HG02970 (cell line): ENCODE measurements at regions not wholly inside any gene's neighbourhood (a gene's known extent, or its start where the extent isn't known, plus 50 kb on each side); places are given as distances from the start of the nearest gene placed in this dataset.

Source experiments
- ATAC-seq: cut with Tn5 transposase; IDR thresholded peaks from one replicate; pipeline ENCODE4 v1.9.1; 2021; ENCODE audit warnings: mild to moderate bottlenecking, moderate library complexity, moderate number of reproducible peaks; ENCODE audit not compliant: unreplicated experiment, low FRiP score

DNA sequence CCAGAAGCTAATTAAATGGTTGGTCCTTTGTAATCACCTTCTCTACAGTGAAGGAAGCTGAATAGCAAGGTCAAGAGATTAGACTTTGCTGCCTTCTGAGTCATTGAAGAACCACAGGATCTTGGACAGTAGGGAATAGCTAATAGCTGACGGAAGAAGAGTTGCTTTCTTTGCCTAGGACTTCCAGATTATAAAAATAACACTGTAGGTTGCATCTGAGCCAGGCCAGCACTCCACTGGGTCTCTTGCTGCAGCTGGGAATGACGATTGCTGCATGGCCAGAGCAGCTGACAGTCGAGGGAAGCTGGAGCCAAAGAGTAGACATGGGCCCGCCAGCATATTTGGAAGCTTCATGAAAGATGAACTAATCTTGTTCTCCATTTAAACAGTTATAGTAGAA lies 81.5 kb upstream of the KCNMB2 start:
- ATAC-seq: no peak

DNA sequence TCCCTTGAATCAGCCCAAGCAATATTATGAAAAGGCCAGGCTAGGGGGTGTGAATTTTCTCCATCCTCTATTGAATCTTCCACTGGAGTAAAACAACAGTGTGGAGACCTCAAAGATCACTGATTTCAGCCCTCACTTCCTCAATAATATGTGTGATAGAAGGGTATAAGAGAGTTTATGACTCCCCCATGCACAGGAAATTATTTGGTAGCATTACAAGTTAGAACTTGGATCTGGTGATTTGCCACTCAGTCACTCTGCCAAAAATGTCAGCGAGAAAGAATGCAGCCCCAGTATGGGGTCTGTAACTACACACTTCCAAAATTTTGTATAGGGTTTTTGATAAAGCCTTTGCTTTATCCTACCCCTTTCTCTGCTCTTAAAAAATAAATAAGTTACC lies 81.0 kb upstream of the KCNMB2 start:
- ATAC-seq: no peak

- no peak for ATAC-seq
Observed at GRCh38 chr3:178455946-178456345, 80.3 kb upstream of the KCNMB2 start.

- ATAC-seq: no peak
Observed at GRCh38 chr3:178456621-178457285, 79.5 kb upstream of the KCNMB2 start.

- ATAC-seq: no peak
Observed at GRCh38 chr3:178457511-178457910, 78.7 kb upstream of the KCNMB2 start.

DNA sequence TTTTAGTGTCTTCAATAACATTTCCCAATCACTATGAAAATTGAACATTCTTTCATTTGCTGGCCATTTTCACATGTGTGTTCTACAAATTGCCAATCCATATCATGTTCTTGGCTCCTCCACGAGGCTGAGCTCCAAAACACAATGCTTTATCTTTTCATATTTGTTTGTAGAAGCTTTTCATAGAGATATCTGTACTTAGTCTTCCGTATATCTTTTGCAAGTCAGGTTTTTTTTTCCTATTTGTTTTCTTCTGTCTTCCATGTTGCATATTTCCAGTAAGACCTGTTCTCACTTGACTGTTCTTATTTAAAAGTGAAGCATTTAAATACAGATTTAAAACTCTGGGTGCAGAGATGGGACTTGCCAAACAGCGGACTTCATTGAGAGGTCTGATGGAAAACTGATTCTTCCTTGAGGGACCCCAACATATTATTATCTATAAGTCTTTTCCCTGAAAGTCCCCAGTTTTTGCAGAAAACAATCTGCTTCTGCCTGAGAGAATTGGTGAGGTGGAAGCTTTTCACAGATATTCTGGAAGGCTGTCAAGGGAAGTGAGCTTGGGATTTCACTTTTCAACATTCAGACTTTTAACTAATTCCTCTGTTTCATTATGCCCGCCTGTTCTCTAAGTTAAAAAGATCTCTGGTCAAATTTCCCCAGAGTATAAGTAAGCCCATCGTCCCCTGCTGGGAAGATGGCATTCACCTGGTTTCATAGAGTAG lies 77.8 kb upstream of the KCNMB2 start:
- ATAC-seq: no peak

DNA sequence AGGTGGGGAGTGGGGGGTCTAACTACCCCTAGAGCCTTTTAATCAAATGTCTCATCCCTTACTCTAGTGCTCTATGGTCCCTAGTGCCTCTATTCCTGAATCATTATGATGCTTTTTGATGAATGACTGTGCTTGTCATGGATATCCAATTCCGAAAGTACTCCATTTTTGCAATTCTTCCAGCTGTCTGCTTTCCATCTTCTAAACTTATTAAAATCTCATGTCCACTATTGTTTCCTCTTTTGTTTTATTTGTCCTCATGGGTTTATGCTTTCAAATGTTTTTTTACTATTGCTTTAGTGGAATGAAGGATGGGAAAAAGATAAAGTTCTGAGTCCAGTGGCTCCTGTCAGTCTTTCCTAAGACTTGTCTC lies 77.2 kb upstream of the KCNMB2 start:
- no peak for ATAC-seq

GRCh38 chr3:178465260-178466180 lies 70.7 kb upstream of the KCNMB2 start:
- ATAC-seq: no peak

DNA sequence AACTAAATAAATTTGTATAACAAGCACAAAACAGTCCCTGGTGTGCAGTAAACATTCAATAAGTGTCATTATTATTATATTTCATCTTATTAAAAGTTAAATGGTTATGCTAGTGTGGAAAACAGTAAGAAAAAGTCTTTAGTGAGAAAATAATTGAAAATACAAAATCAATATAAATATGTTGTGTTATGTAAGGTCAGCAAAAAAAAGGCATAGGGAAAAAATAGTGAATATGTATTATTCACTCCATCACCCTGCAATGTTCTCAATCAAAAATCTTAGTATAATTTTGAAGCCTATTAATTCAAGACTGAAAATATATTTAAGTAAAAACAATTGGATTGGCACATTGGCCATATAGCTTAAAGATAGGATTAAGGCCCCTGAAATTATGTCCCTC lies 63.3 kb upstream of the KCNMB2 start:
- ATAC-seq: no peak

- no peak for ATAC-seq
Observed at GRCh38 chr3:178474526-178474925, 61.7 kb upstream of the KCNMB2 start.

GRCh38 chr3:178475062-178475461 lies 61.2 kb upstream of the KCNMB2 start:
- no peak for ATAC-seq

GRCh38 chr3:178476886-178477285 lies 59.4 kb upstream of the KCNMB2 start:
- no peak for ATAC-seq

GRCh38 chr3:178479446-178479845 lies 56.8 kb upstream of the KCNMB2 start:
- ATAC-seq: no peak

DNA sequence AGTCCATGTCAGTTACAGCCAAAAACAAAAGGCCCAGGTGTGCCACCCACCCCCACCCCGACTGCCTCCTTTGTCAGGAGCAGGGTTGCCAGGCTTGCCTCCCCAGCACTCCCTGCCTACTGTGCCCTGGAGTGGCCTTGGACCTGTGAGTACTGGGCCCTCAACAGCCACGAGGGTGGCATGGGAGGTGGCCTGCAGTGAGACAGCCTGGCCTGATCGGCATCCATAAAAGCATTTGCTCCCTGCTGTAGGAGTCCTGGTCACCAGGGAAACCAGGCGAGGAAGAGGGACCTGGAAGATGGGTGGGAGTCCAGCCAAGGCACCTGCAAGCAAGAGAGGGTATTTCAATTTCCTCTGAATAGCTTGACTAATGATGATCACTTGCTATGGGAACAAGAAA lies 56.4 kb upstream of the KCNMB2 start:
- no peak for ATAC-seq

DNA sequence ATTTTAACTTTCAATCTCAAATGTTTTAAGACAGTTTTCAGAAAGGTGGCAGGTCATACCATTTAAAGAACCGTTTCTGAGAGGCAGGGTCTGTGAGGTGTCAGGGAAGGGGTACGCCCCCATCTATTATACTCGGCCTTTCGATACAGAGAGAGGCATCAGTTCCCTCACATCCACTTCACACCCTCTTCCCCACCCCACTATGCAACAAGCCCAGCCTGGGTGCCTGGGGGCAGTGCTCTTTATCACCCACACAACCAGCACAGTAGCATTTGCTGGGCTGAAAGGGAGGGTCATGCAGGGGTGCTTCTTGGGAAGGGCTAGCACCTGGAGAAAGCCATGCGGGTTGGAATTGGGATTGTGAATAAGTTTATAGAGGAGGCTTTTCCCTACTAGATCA lies 56.0 kb upstream of the KCNMB2 start:
- no peak for ATAC-seq

GRCh38 chr3:178480795-178481194 lies 55.4 kb upstream of the KCNMB2 start:
- peak; percentile 79 for ATAC-seq

DNA sequence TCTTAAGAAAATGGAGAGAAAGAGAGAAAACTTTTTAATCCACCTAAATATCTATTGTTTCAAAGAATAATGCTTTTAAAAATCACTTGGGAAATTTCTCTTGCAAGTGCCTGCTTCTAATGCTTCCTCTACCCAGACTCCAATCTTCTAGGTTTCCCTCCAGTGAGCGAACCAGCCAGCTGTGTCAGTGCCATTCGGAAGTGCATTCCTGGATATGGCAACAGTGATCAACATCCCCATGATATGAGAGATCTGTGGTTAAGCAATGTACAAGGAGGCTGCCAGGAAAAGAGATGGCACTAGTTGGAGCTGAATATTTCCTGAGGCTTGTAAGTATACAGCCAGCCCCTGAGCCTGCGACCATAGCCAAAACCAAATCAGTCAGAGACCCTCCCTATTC lies 53.3 kb upstream of the KCNMB2 start:
- ATAC-seq: no peak

DNA sequence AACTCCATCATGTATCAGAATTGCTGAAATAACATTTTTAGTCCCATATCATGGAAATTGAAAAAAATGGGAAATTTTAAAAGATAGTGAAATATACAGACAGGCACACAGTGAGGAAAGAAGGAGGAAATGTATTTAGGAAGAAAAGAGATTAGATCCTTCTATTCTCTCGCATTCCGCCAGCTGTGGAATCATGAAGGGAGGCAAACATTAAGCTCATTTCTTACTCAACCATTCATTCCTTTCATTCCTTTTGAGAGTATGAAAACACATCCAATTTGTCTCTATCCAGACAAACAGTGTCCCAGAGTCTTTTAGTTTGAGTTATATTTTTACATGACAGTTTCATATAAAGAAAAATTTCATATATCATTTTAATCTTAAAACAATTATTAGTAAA lies 52.5 kb upstream of the KCNMB2 start:
- ATAC-seq: no peak

DNA sequence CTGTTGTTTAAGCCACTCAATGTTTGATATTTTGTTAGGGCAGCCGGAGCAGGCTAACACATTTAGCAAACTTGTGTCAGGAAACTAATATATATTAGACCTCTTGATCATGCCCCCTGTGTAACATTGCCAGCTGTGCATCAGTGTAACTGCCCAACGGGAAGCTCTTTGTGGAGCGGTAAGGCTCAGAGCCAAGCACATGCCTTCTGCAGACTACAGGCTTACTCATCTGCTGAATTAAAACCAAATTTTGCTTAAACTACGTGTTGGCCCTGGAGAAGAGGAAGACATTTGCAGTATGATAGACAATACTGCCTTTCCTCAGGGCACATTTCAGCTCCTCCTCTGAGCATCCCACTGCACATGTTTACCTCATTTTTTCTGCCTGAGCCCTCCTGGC lies 50.5 kb upstream of the KCNMB2 start:
- no peak for ATAC-seq
